ENCODE measurements at regions not wholly inside any gene's neighbourhood (a gene's known extent, or its start where the extent isn't known, plus 50 kb on each side); places are given as distances from the start of the nearest gene placed in this dataset.

DNA sequence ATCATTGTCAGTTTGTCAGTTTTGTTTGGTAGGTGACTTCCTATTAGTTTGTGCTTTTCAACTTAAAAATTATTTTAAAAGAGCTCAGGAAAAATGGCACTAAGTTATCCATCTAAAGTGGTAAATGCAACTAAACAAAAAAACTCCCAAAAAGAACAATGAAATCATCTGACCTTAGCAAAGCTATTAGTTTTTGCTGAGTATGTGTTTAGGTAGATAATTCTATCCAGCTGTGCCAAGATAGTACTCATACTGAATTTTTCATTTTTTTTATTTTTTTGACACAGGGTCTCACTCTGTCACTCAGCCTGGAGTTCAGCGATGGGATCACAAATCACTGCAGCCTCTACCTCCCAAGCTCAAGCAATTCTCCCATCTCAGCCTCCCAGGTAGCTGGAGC, 645.3 kb downstream of the TBC1D4 start:
- TF ChIP-seq, protein P1, sequence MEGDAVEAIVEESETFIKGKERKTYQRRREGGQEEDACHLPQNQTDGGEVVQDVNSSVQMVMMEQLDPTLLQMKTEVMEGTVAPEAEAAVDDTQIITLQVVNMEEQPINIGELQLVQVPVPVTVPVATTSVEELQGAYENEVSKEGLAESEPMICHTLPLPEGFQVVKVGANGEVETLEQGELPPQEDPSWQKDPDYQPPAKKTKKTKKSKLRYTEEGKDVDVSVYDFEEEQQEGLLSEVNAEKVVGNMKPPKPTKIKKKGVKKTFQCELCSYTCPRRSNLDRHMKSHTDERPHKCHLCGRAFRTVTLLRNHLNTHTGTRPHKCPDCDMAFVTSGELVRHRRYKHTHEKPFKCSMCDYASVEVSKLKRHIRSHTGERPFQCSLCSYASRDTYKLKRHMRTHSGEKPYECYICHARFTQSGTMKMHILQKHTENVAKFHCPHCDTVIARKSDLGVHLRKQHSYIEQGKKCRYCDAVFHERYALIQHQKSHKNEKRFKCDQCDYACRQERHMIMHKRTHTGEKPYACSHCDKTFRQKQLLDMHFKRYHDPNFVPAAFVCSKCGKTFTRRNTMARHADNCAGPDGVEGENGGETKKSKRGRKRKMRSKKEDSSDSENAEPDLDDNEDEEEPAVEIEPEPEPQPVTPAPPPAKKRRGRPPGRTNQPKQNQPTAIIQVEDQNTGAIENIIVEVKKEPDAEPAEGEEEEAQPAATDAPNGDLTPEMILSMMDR (IDR thresholded peaks at IDR 0.05), result no peak
- TF ChIP-seq POLR2A (IDR thresholded peaks at IDR 0.05) (no peak), POLR2AphosphoS5 (IDR thresholded peaks at IDR 0.05; ENCODE audit: insufficient read depth in 1 of 2, low read depth in 1 of 2) (no peak)
